GM12865 (cell line): ENCODE measurements at regions not wholly inside any gene's neighbourhood (a gene's known extent, or its start where the extent isn't known, plus 50 kb on each side); places are given as distances from the start of the nearest gene placed in this dataset.

Source experiments
- DNase-seq: peaks from one replicate; pipeline ENCODE4 v3.0.0; 2010; ENCODE audit warnings: low read depth
- H3K4me3 ChIP-seq: 2 replicates; pipeline ENCODE4 v1.5.1; 2011; ENCODE audit warnings: mild to moderate bottlenecking, low read depth, low read length, control low read depth
- CTCF ChIP-seq: IDR thresholded peaks from 2 replicates; pipeline ENCODE4 v1.5.1; 2011; ENCODE audit warnings: low read length, control low read depth, low read depth, inconsistent platforms; ENCODE audit not compliant: insufficient read depth; ENCODE audit errors: missing control alignments

GRCh38 chr6:10154251-10154650, 260.6 kb downstream of the TFAP2A start:
- no peak for DNase-seq
- TF ChIP-seq CTCF = no peak
- no peak overlapping the region for H3K4me3 ChIP-seq

- no peak for DNase-seq
- no peak for TF ChIP-seq CTCF
Measured at GRCh38 chr6:10151144-10151915, 263.5 kb downstream of the TFAP2A start.

GRCh38 chr6:10149603-10150002, 265.3 kb downstream of the TFAP2A start:
- no peak overlapping the region for H3K4me3 ChIP-seq
- no peak for TF ChIP-seq CTCF

More at GRCh38 chr6:10151144-10151915, 263.5 kb downstream of the TFAP2A start:
- no peak overlapping the region for H3K4me3 ChIP-seq

GRCh38 chr6:10146715-10147451, 268.0 kb downstream of the TFAP2A start:
- peak overlapping the region; percentile 60 for H3K4me3 ChIP-seq
- TF ChIP-seq CTCF = no peak
- peak; percentile 76 for DNase-seq

More at GRCh38 chr6:10149603-10150002, 265.3 kb downstream of the TFAP2A start:
- no peak for DNase-seq

GRCh38 chr6:10144772-10145171, 270.1 kb downstream of the TFAP2A start:
- no peak for TF ChIP-seq CTCF
- no peak for DNase-seq
- H3K4me3 ChIP-seq = no peak overlapping the region

GRCh38 chr6:10141746-10142443, 273.0 kb downstream of the TFAP2A start:
- H3K4me3 ChIP-seq = no peak overlapping the region
- no peak for DNase-seq
- no peak for TF ChIP-seq CTCF
